Activated CD4-positive, alpha-beta T cell treated with anti-CD3 and anti-CD28 coated beads for 36 hours (primary cell): ENCODE measurements at regions not wholly inside any gene's neighbourhood (a gene's known extent, or its start where the extent isn't known, plus 50 kb on each side); places are given as distances from the start of the nearest gene placed in this dataset.

Experiments
- ATAC-seq: fragments of 200-7000 bp; cut with Tn5 transposase; one replicate; pipeline ENCODE4 v1.10.0; 2021; ENCODE audit warnings: mild to moderate bottlenecking, moderate library complexity
- CTCF ChIA-PET: fragments of 350-600 bp; sonication (Branson Sonifier 250); formaldehyde crosslinking; loops from one replicate; lab custom pipeline; 2021; ENCODE audit warnings: antibody characterized with exemption; lab: Charles Lee
- POLR2A ChIA-PET: fragments of 350-600 bp; sonication (Branson Sonifier 250); formaldehyde crosslinking; loops from one replicate; lab custom pipeline; 2021; ENCODE audit warnings: antibody characterized with exemption, inconsistent platforms; lab: Charles Lee
- DNase-seq: peaks from one replicate; pipeline ENCODE4 v3.0.0-alpha.2; 2020
- H3K27ac Mint-ChIP-seq: one replicate; pipeline ENCODE4 v1.8.0; 2021; ENCODE audit warnings: mixed read lengths
- H3K27me3 Mint-ChIP-seq: one replicate; pipeline ENCODE4 v1.8.0; 2021; ENCODE audit warnings: mixed read lengths
- H3K36me3 Mint-ChIP-seq: one replicate; pipeline ENCODE4 v1.8.0; 2021; ENCODE audit warnings: low read depth, mixed read lengths
- H3K4me1 Mint-ChIP-seq: one replicate; pipeline ENCODE4 v1.8.0; 2021; ENCODE audit warnings: mixed read lengths
- H3K4me3 Mint-ChIP-seq: one replicate; pipeline ENCODE4 v1.8.0; 2021; ENCODE audit warnings: mild to moderate bottlenecking, moderate library complexity, mixed read lengths
- H3K9me3 Mint-ChIP-seq: one replicate; pipeline ENCODE4 v1.8.0; 2021; ENCODE audit warnings: low read depth, mixed read lengths
- intact Hi-C, 2 experiments: fragments of 100-400 bp; cut with DNase I in 1 of 2; cut with micrococcal nuclease in 1 of 2; formaldehyde crosslinking; loops; one replicate each; pipeline versions ENCODE4 v1.14.2 to v1.15.1; 2022 to 2024; cut with DNase I, micrococcal nuclease

DNA sequence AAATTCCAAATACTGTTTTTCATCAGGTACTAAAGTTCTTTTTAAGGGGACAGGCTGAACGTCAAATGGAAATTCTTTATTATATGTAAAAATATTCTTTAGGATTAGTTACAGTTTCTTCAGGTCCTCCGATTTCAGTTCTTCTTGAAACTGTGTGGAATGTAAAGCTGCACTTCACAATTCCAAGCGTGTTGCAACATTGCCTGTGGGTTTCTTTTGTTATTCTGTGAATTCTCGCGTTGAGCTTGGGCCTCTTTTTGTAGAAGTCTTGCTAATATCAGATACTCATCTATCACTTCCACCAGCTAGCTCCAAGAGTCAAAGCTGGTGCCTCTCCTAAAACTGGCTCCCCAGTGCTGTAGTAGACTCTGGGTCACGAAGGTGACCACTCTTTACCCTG lies 642.6 kb downstream of the METTL4 start:
- H3K36me3 Mint-ChIP-seq = no peaks in the 10 kb centered on the region
- DNase-seq (no peak), ATAC-seq (no peak)
- H3K9me3 Mint-ChIP-seq = no peaks in the 10 kb centered on the region
- ChIA-PET CTCF (no interaction called here), POLR2A (no interaction called here)
- H3K27me3 Mint-ChIP-seq = peaks cover 2% of the 10 kb centered on the region
- intact Hi-C loops = no loop called here
- H3K4me3 Mint-ChIP-seq = no peak overlapping the region
- no peaks in the 10 kb centered on the region for H3K4me1 Mint-ChIP-seq
- H3K27ac Mint-ChIP-seq = no peak overlapping the region

DNA sequence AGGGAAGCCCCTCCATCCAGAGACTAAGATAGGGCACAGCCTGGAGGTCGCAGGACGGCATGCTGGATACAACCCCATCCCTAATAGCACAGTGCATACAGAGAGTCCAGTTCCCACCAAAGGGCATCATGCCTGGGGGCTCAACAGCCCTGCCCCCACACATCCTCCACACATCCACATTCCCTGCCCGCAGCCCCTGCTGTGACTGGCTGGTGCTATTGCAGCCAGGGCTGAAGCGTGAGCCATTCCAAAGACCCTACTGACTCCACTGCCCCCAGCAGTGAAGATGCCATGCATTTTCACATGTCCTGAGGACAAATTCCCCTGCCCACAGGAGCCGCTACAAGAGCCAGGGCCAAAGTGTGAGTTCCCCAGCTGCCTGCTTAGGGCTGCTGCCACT lies 641.6 kb downstream of the METTL4 start:
- Mint-ChIP-seq H3K27me3 (peaks cover 2% of the 10 kb centered on the region), H3K4me3 (no peak overlapping the region), H3K9me3 (no peaks in the 10 kb centered on the region), H3K36me3 (no peaks in the 10 kb centered on the region), H3K27ac (no peak overlapping the region), H3K4me1 (no peaks in the 10 kb centered on the region)
- intact Hi-C loops = no loop called here
- POLR2A ChIA-PET = no interaction called here
- CTCF ChIA-PET = no interaction called here
- ATAC-seq = no peak
- no peak for DNase-seq

- ChIA-PET POLR2A (no interaction called here), CTCF (no interaction called here)
- Mint-ChIP-seq H3K27me3 (peaks cover 5% of the 10 kb centered on the region), H3K27ac (no peak overlapping the region), H3K4me1 (no peaks in the 10 kb centered on the region), H3K4me3 (no peak overlapping the region), H3K9me3 (no peaks in the 10 kb centered on the region), H3K36me3 (no peaks in the 10 kb centered on the region)
- intact Hi-C loops = no loop called here
- DNase-seq (no peak), ATAC-seq (no peak)
These were observed 640.7 kb downstream of the METTL4 start for GRCh38 chr18:1930291-1931270.

- intact Hi-C loops = no loop called here
- ChIA-PET POLR2A (no interaction called here), CTCF (interaction anchor here (0.5 kb wide), 1 partner anchor 57 kb away, joined by 3 read pairs; no protein-coding TSS in a partner anchor)
- H3K36me3 Mint-ChIP-seq = no peaks in the 10 kb centered on the region
- ATAC-seq (no peak), DNase-seq (no peak)
- no peaks in the 10 kb centered on the region for H3K27me3 Mint-ChIP-seq
- H3K27ac Mint-ChIP-seq = no peak overlapping the region
- H3K4me3 Mint-ChIP-seq = no peak overlapping the region
- H3K9me3 Mint-ChIP-seq = no peaks in the 10 kb centered on the region
- no peaks in the 10 kb centered on the region for H3K4me1 Mint-ChIP-seq
These were observed 618.8 kb downstream of the METTL4 start for GRCh38 chr18:1952486-1952885.

- H3K9me3 Mint-ChIP-seq = no peaks in the 10 kb centered on the region
- ATAC-seq (no peak), DNase-seq (no peak)
- CTCF ChIA-PET = no interaction called here
- H3K4me3 Mint-ChIP-seq = no peak overlapping the region
- H3K4me1 Mint-ChIP-seq = no peaks in the 10 kb centered on the region
- intact Hi-C loops = no loop called here
- H3K36me3 Mint-ChIP-seq = no peaks in the 10 kb centered on the region
- peaks cover 2% of the 10 kb centered on the region for H3K27me3 Mint-ChIP-seq
- H3K27ac Mint-ChIP-seq = no peak overlapping the region
- POLR2A ChIA-PET = no interaction called here
These were observed 616.6 kb downstream of the METTL4 start for GRCh38 chr18:1954583-1955312.

DNA sequence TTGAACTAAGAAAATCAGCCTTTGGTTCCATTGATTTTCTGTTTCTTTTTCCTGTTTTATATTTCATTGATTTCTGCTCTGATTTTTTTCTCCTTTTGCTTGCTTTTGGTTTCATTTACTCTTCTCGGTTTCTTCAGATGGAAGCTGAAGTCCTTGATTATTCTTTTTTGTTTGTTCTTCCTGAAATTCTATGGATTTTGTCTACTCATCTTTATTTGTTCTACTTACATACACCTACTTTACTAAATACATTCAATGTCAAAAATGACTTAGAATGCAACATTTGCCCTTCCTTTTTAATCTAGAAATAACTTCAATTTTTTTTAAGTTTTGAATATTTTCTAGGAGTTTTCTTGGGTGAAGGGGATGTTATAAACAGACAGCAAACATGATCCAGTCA lies 612.5 kb downstream of the METTL4 start:
- no peak overlapping the region for H3K4me3 Mint-ChIP-seq
- intact Hi-C loops = no loop called here
- ChIA-PET CTCF (no interaction called here), POLR2A (no interaction called here)
- no peaks in the 10 kb centered on the region for H3K9me3 Mint-ChIP-seq
- H3K4me1 Mint-ChIP-seq = no peaks in the 10 kb centered on the region
- peaks cover 2% of the 10 kb centered on the region for H3K27me3 Mint-ChIP-seq
- no peak for ATAC-seq
- no peaks in the 10 kb centered on the region for H3K36me3 Mint-ChIP-seq
- no peak for DNase-seq
- H3K27ac Mint-ChIP-seq = no peak overlapping the region

- CTCF ChIA-PET = no interaction called here
- ATAC-seq = no peak
- Mint-ChIP-seq H3K36me3 (no peaks in the 10 kb centered on the region), H3K9me3 (no peaks in the 10 kb centered on the region), H3K4me3 (no peak overlapping the region), H3K4me1 (no peaks in the 10 kb centered on the region), H3K27ac (no peak overlapping the region), H3K27me3 (no peaks in the 10 kb centered on the region)
- POLR2A ChIA-PET = no interaction called here
- intact Hi-C loops = no loop called here
- no peak for DNase-seq
These were observed 606.3 kb downstream of the METTL4 start for GRCh38 chr18:1965016-1965415.

DNA sequence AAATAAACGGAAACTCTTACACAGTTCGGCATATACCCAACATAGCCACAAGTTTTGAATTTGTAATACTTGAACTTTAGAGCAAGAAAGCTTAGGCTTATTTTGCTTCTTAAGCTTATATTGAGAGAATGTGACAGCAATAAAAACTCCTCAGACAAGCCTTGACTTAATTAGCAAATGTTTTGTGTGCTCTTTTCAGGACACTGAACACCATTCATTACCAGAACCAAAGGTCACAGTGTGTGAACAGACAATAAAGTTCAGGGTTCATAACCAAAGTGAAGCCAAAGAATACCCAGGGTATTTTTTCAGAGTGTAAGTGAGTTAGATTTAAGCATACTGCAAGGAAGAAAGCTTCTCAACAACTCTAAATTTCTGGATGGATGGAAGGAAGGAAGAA lies 605.8 kb downstream of the METTL4 start:
- H3K9me3 Mint-ChIP-seq = no peaks in the 10 kb centered on the region
- no peaks in the 10 kb centered on the region for H3K4me1 Mint-ChIP-seq
- ChIA-PET POLR2A (no interaction called here), CTCF (no interaction called here)
- intact Hi-C loops = no loop called here
- DNase-seq (no peak), ATAC-seq (no peak)
- no peaks in the 10 kb centered on the region for H3K27me3 Mint-ChIP-seq
- H3K4me3 Mint-ChIP-seq = no peak overlapping the region
- no peak overlapping the region for H3K27ac Mint-ChIP-seq
- no peaks in the 10 kb centered on the region for H3K36me3 Mint-ChIP-seq

GRCh38 chr18:1968801-1969498 lies 602.4 kb downstream of the METTL4 start:
- no peak for ATAC-seq
- DNase-seq = no peak
- Mint-ChIP-seq H3K36me3 (no peaks in the 10 kb centered on the region), H3K27ac (no peak overlapping the region), H3K27me3 (no peaks in the 10 kb centered on the region), H3K9me3 (no peaks in the 10 kb centered on the region), H3K4me1 (no peaks in the 10 kb centered on the region), H3K4me3 (no peak overlapping the region)
- CTCF ChIA-PET = interaction anchor here (0.5 kb wide), 1 partner anchor 530 kb away, joined by 4 read pairs; no protein-coding TSS in a partner anchor
- POLR2A ChIA-PET = no interaction called here
- intact Hi-C loops = no loop called here

DNA sequence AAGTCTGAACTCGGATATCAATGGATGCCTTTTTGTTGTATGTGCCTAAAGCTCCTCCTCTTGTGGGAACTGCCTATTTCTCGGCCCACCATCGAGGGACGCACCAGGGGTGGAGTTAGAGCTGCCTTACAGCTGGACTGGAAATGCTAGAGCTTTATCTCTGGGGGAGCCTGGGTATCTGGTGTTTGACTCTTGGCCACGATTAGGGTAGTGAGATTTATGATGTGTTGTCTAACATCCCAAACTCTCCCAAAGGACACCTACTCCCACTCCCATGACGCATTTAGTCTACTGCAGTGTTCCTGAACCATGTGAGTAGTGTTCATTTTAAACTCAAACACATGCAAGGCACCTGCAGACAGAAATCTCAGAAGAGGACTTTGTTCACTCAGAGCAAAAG lies 594.8 kb downstream of the METTL4 start:
- ATAC-seq (no peak), DNase-seq (no peak)
- ChIA-PET POLR2A (no interaction called here), CTCF (interaction anchor here (1.0 kb wide), 1 partner anchor 128 kb away, joined by 3 read pairs; no protein-coding TSS in a partner anchor)
- no peak overlapping the region for H3K4me3 Mint-ChIP-seq
- H3K27ac Mint-ChIP-seq = no peak overlapping the region
- peaks cover 4% of the 10 kb centered on the region for H3K9me3 Mint-ChIP-seq
- no peaks in the 10 kb centered on the region for H3K36me3 Mint-ChIP-seq
- no peaks in the 10 kb centered on the region for H3K27me3 Mint-ChIP-seq
- no peaks in the 10 kb centered on the region for H3K4me1 Mint-ChIP-seq
- intact Hi-C loops = no loop called here

DNA sequence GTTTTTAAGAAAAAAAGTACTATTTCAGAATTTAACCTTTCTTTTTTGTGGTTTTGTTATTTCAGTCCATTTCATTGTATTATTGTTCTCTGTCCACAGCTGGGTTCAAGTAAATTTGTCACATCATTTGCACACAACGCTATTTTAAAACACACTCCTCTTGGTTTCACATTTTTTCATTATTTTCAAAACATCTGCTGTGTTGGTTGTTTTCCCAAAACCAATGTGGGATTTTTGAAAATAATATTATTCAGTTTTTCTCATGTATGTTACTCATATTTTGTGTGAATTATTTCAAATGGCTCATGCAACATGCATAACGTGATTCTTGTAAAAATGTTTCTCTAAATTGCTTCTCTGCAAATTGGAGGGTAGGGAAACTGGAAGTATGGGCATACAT lies 589.2 kb downstream of the METTL4 start:
- H3K4me3 Mint-ChIP-seq = no peak overlapping the region
- peaks cover 2% of the 10 kb centered on the region for H3K27me3 Mint-ChIP-seq
- H3K36me3 Mint-ChIP-seq = no peaks in the 10 kb centered on the region
- CTCF ChIA-PET = no interaction called here
- H3K9me3 Mint-ChIP-seq = peaks cover 4% of the 10 kb centered on the region
- POLR2A ChIA-PET = no interaction called here
- H3K4me1 Mint-ChIP-seq = no peaks in the 10 kb centered on the region
- DNase-seq = no peak
- H3K27ac Mint-ChIP-seq = no peak overlapping the region
- intact Hi-C loops = no loop called here
- no peak for ATAC-seq
